ENCODE measurements at regions not wholly inside any gene's neighbourhood (a gene's known extent, or its start where the extent isn't known, plus 50 kb on each side); places are given as distances from the start of the nearest gene placed in this dataset.

DNA sequence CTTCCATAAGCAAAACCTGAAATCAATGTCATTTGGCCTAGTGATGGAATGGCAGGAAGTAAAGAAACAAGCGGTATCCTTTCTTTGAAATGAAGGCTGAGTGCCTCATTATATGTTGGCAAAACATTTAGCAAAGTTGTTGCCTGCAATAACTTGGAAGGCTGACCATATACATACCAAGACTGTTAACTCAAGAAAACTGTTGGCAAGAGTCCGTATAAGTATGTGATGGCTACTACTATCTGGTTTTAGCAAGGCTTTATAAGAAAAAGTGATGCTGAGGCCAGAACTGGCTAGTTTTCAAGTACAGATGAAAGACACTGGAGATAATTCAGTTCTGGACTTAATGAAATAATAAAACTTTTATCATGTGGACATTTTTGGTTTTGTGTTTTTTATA is 356.2 kb downstream of the ZNF521 start:
- TF ChIP-seq CTCF (IDR thresholded peaks at IDR 0.05; ENCODE audit: insufficient read depth, low read length, poor library complexity, severe bottlenecking) (no peak), EZH2phosphoT487 (conservative IDR thresholded peaks at IDR 0.05; ENCODE audit: low read length) (no peak)
